ENCODE measurements at regions not wholly inside any gene's neighbourhood (a gene's known extent, or its start where the extent isn't known, plus 50 kb on each side); places are given as distances from the start of the nearest gene placed in this dataset.

- Histone ChIP-seq H3K4me1 (no peaks in the 10 kb centered on the region), H3K9ac (no peak overlapping the region), H3K27me3 (ENCODE audit: control insufficient read depth, insufficient read depth, low read length) (no peaks in the 10 kb centered on the region), H3K27ac (no peak overlapping the region), H3K4me2 (ENCODE audit: low read length) (no peak overlapping the region), H3K36me3 (ENCODE audit: control insufficient read depth, insufficient read depth, low read length) (no peaks in the 10 kb centered on the region), H2AFZ (no peak overlapping the region), H3K79me2 (no peaks in the 10 kb centered on the region), H3K4me3 (ENCODE audit: low read depth, low read length) (no peak overlapping the region), H3K9me3 (ENCODE audit: control insufficient read depth, low read length) (no peaks in the 10 kb centered on the region)
- no peak for TF ChIP-seq CTCF (IDR thresholded peaks at IDR 0.05)
Observed at GRCh38 chr4:12393631-12394262, 965.1 kb upstream of the HS3ST1 start.

- Histone ChIP-seq H3K4me2 (ENCODE audit: low read length) (no peak overlapping the region), H2AFZ (no peak overlapping the region), H3K4me1 (no peaks in the 10 kb centered on the region), H3K36me3 (ENCODE audit: control insufficient read depth, insufficient read depth, low read length) (no peaks in the 10 kb centered on the region), H3K27me3 (ENCODE audit: control insufficient read depth, insufficient read depth, low read length) (no peaks in the 10 kb centered on the region), H3K4me3 (ENCODE audit: low read depth, low read length) (no peak overlapping the region), H3K9ac (no peak overlapping the region), H3K9me3 (ENCODE audit: control insufficient read depth, low read length) (no peaks in the 10 kb centered on the region), H3K79me2 (no peaks in the 10 kb centered on the region), H3K27ac (no peak overlapping the region)
- TF ChIP-seq CTCF (IDR thresholded peaks at IDR 0.05): no peak
Observed at GRCh38 chr4:12389604-12390003, 960.9 kb upstream of the HS3ST1 start.

GRCh38 chr4:12382567-12382966 is 953.9 kb upstream of the HS3ST1 start:
- Histone ChIP-seq H2AFZ (no peak overlapping the region), H3K79me2 (no peaks in the 10 kb centered on the region), H3K9me3 (ENCODE audit: control insufficient read depth, low read length) (no peaks in the 10 kb centered on the region), H3K36me3 (ENCODE audit: control insufficient read depth, insufficient read depth, low read length) (no peaks in the 10 kb centered on the region), H3K27me3 (ENCODE audit: control insufficient read depth, insufficient read depth, low read length) (no peaks in the 10 kb centered on the region), H3K4me1 (no peaks in the 10 kb centered on the region), H3K4me2 (ENCODE audit: low read length) (no peak overlapping the region), H3K9ac (no peak overlapping the region), H3K27ac (no peak overlapping the region), H3K4me3 (ENCODE audit: low read depth, low read length) (no peak overlapping the region)
- no peak for TF ChIP-seq CTCF (IDR thresholded peaks at IDR 0.05)

GRCh38 chr4:12379191-12379590 is 950.5 kb upstream of the HS3ST1 start:
- H3K27ac ChIP-seq: no peak overlapping the region
- H3K9ac ChIP-seq: no peak overlapping the region

More at GRCh38 chr4:12379191-12379590, 950.5 kb upstream of the HS3ST1 start:
- Histone ChIP-seq H3K4me1 (no peaks in the 10 kb centered on the region), H3K36me3 (ENCODE audit: control insufficient read depth, insufficient read depth, low read length) (no peaks in the 10 kb centered on the region), H2AFZ (no peak overlapping the region), H3K4me3 (ENCODE audit: low read depth, low read length) (no peak overlapping the region), H3K27me3 (ENCODE audit: control insufficient read depth, insufficient read depth, low read length) (no peaks in the 10 kb centered on the region), H3K79me2 (no peaks in the 10 kb centered on the region), H3K9me3 (ENCODE audit: control insufficient read depth, low read length) (no peaks in the 10 kb centered on the region), H3K4me2 (ENCODE audit: low read length) (no peak overlapping the region)
- TF ChIP-seq CTCF (IDR thresholded peaks at IDR 0.05): no peak
